ENCODE measurements at regions not wholly inside any gene's neighbourhood (a gene's known extent, or its start where the extent isn't known, plus 50 kb on each side); places are given as distances from the start of the nearest gene placed in this dataset.
A peak's percentile ranks its signal among the peaks of the same experiment; 100 is the strongest.

DNA sequence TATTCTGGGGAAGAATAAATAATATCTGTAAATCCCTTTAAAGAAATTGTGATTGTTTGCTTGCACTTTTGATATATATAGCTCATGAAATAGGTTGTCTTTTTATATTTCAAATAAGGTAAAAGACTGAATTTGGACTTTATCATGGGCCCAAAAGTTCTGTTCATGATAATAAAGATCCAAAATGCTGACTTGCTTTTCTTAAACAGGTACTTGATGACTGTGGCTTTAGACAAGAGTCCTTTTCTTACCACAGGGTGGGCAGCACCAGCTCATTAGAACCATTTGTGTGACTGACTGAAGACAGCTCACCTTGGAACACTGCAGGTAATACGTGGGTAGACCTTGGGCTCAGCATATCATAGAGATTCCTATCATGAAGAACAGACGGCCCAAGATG lies 432.6 kb downstream of the ETNK1 start:
- DNase-seq (ENCODE audit: extremely low read depth, low read depth, low spot score): no peak

DNA sequence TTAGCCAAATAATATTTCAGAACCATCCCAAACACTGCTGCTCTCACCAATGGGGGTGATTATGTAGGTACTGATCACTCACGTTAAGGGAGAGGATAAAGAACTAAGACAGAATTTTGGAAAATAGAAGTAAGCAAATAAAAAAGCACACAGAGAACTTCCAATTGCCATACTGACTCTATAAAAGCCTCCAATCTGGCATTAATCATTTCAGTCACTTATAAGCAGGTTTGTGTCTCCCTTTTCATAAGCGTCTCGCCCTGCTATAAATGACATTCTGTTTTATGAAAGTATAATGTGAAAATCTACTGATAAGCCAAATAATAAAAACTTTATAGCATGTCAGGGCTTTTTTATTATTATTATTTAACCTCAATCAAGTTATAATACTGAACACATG lies 435.2 kb downstream of the ETNK1 start:
- DNase-seq (ENCODE audit: extremely low read depth, low read depth, low spot score): no peak

DNA sequence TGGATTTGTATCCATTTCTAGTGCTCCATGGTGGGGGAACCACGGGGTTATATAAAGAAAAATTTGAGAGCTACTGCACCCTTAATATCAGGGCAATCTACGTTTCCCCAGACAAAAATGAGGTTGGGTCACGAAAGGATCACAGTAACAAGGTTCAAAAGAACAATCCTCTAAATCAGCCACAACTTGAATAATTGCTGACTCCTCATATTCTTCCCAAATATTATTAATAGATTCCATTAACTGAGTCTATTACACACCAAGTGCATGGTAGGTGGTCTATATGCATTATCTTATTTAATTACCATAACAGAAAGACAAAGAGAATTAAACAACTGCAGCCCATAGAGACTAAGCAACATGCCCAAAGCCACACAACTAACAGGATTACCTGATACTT lies 438.2 kb downstream of the ETNK1 start:
- no peak for DNase-seq (ENCODE audit: extremely low read depth, low read depth, low spot score)

DNA sequence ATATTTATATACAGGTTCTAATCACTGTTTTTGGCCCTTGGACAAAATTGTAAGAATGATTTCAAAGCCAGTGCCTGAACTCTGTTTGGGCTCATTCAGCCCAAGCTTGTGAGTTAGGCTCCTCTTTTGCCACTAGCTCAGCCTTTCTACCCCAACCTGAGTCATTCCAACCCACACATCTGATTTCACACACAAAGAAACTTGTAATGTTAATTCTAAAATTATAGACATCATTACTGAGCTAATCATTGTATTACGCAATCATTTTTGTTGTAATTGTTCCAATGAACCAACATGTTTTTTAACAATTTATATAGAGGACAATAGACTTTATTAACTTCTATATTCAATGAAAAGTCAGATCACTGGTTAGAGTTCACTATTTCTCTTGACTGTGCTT lies 441.1 kb downstream of the ETNK1 start:
- no peak for DNase-seq (ENCODE audit: extremely low read depth, low read depth, low spot score)

DNA sequence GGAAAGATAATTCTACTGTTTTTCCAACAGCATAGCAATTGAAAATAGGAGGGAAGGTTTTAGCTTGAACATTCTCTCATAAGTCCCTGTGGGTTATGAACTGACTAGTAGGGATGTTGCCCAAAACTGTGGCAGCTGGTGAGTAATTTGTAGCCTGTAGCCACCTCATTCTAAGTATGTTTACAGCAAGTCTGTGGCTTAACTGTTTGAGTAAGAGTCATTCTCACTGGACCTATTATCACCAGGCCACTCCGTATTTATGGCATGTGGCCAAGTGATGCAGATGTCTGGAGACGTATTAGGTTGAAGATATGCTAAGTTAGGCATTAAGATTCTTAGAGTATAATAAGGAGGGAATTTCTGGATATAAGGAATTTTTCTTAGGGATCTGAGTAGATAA lies 458.3 kb downstream of the ETNK1 start:
- peak; percentile 16 for DNase-seq (ENCODE audit: extremely low read depth, low read depth, low spot score)

DNA sequence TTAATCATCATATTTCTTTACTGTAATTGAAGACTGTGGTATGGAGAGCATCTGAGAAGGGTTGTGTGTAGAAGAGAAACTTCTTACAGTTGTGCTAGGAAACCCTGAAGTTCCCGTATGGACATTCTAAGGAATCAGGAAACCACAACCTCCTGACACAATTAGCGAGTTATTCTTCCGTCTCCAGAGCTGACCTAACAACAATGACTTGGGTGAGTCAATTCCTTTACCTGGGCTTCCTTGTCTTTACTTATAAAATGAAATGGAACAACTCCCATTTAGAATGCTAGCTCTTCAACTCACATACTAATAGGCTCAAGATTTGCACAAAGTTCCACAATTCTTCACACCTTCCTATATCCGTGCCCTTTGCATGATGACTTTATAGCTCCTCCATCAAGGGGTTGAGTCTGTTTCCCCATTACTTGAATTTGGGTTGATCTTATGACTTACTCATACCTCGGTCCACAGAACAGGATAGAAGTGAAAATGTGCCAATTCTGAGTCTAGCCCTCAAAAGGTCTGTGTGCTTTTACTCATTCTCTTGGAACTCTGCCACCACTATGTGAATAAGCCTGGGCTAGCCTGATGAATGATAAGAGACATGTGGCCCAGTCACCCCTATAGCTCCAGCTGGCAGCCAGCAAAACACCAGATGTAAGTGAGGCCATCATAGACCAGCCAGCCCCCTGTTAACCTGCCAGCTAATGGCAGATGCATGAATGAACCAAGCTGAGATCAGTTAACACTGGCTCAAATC lies 459.4 kb downstream of the ETNK1 start:
- peak; percentile 84 for DNase-seq (ENCODE audit: extremely low read depth, low read depth, low spot score)

DNA sequence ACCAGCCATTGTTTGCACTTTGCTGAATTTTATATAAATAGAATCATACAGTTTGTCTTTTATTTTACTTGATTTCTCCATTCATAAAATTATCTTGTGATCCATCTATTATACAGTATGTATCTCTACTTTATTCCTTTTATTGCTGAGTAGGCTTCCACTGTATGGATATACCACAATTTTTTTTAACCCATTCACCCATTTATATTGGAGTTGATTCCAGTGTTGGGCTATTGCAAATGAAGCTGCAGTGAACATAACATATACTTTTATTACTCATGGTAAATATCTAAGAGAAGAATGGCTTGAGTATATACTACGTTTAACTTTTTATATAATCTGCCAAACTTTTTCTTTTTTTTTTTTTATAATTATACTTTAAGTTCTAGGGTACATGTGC lies 463.6 kb downstream of the ETNK1 start:
- DNase-seq (ENCODE audit: extremely low read depth, low read depth, low spot score): no peak

DNA sequence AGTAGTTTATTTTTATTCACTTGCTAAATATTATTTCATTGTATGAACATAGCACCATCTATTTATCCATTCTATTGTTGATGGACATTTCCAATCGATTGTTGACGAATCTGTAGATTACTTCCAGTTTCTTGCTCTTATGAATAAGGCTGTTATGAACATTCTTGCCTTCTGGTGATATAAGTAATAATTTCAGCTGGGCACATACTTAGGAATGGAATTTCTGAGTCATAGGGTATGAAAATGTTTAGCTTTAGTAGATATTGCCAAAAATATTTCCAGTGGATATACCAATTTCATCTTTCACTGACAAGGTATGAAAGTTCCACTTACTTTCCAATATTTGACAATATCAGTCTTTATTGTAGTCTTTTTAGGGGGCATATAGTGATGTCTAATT lies 468.5 kb downstream of the ETNK1 start:
- no peak for DNase-seq (ENCODE audit: extremely low read depth, low read depth, low spot score)

DNA sequence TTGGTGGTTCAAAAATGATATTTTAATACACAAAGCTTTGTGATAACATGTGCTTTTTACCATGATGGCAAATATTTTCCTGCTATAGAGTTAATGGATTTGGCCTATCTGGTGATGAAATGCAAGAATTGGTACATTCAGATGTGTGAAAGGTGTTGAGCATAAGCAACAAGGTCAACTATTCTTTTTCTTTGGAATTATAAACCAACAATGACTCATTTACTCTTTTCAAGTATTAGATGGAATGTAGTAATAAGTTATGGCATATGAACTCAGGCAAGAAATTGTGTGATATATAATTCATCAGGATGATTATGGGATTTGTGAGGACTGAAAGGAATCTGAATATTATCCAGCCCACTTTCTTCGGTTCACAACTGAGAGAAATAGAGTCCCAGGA lies 471.4 kb downstream of the ETNK1 start:
- DNase-seq (ENCODE audit: extremely low read depth, low read depth, low spot score): no peak

DNA sequence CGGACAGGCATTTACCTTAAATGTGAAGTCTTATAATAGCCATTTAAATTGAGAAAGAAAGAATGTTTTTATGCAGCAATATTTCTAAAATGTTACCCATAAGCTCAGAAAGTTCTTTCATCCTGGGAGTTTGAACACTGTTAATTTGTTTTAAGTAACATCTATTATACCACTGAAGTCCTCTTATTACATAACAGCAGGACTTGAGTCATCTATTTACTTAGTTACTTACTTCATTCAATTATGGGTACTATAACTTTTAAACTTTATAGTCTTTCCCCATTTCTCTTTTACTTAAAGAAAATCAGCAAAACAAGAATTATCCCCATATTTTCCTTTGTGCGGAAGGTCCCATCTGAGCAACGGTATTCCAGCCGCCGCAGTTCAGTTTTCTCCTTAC lies 473.1 kb downstream of the ETNK1 start:
- no peak for DNase-seq (ENCODE audit: extremely low read depth, low read depth, low spot score)

DNA sequence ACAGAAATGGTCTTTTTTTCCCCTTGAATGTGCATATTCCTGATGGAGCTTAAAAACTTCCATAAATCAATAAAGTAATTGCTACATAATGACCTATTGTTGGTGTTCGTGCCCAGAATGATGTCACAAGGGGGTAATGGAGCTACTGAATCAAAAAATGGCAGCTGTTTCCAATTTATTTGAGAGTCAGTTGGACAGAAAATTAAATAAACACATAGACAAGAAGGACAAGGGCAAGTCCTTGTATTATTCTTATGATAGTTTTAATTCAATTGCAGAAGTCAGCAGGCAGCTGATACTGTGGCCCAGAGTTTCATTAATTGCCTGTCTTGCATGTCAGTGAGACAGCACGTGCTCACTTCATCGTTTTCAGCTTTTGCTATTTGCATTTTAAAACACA lies 473.5 kb downstream of the ETNK1 start:
- no peak for DNase-seq (ENCODE audit: extremely low read depth, low read depth, low spot score)

DNA sequence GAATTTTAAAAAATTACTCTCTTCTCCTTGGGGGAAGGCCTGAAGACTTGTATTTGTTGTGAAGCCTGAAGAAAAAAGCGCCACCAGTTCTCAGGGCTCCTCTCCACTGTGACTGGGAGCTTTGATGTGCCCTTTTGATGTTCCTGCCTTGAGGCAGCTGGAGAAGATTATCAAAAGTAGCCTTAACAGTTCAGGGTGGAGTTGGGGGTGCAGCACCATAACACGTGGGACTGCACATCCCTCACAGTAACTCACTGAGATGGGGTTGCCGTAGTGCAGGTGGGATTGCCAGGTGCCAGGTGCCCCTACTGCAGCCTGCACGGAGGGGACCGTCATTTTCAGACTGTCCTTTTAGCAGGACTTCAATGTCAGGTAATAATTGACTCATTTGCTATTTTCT lies 474.1 kb downstream of the ETNK1 start:
- DNase-seq (ENCODE audit: extremely low read depth, low read depth, low spot score): no peak

DNA sequence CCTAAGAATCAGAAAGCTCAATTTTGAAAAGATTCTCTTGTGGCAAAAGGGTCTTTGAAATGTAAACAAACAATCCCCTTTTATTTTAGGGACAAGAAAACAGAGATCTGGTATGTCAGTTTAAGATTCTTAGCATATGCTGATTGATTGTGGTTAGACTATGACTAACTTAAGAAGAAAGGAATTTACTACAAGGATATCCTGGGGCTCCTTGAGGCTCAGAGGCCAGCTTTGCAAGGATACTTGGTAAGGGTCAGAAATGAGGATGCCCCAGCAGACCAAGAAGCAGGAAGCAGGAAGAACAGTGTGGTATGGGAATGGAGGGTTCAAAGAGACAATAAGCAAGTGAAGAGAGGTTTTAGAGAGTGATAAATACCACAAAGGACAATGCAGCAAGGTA lies 474.6 kb downstream of the ETNK1 start:
- DNase-seq (ENCODE audit: extremely low read depth, low read depth, low spot score): no peak

DNA sequence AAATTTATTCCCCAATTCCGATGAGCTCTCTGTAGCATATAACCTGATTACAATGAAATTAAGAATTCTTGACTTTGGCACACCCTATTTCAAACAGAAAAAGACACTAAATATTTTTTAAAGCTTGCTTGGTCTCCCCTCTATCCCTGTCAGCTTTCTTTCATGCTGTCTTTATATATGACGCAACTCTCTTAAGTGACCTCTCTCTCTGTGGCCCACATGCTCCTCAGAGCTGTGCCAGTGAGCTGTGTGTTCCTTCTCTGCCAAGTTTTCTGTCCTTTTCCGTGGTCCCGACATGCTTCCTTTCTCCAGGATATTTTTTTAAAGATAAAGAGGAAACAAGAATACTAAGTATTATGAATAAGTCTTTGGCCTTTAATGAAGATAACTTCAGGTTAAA lies 484.0 kb downstream of the ETNK1 start:
- no peak for DNase-seq (ENCODE audit: extremely low read depth, low read depth, low spot score)

DNA sequence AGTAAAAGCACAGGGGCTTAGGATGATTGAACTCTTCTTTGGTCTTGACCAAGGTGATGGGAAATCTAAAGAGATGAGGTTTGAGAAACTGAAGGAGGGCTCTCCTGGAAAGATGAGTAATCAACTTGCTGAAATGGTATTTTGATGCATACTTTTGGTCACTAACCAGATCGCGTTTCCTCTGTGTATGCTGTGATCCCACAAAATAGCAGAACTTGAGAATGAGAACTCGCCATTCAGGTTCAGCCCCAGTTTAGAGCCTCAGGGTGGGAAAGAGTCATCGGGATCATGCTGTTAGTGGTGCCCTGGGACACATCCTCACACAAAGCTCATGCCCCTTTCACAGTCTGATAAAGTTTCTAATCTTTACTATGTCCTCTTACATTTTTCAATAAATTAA lies 488.8 kb downstream of the ETNK1 start:
- DNase-seq (ENCODE audit: extremely low read depth, low read depth, low spot score): no peak

DNA sequence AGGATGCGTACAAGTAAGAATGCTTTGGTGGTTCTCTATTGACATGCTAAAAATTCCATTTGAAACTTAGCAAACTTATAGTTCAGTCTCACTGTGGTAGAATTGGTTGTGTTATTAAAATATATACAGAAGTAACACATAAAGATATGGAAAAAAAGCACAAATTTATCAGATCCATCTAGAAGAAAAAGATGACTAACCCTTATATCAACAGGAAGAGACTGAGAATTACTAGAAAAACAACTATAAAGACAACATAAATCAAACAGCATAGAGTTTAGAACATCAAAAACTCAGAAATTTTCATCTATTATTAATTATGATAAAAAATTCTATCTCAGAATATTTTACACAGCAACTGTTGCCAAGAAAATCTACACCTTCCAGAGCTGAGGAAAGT lies 491.0 kb downstream of the ETNK1 start:
- no peak for DNase-seq (ENCODE audit: extremely low read depth, low read depth, low spot score)

DNA sequence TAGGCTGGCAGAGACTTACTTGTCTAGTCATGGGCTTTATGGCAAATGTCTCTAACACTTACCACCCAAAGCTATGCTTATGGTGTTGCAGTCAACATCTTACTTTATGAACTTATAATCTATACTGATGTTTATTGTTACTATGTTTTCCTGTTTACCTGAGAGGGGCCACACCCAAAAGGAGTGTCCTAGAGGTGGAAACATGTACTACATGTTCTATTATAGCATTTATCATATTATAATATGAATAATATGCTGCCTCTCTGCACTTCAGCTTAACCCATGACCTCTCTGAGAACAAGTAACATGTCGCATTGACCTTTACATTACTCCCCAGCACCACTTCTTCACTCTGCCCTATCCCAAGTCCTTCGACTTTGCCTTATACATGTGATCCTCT lies 501.8 kb downstream of the ETNK1 start:
- DNase-seq (ENCODE audit: extremely low read depth, low read depth, low spot score): no peak

DNA sequence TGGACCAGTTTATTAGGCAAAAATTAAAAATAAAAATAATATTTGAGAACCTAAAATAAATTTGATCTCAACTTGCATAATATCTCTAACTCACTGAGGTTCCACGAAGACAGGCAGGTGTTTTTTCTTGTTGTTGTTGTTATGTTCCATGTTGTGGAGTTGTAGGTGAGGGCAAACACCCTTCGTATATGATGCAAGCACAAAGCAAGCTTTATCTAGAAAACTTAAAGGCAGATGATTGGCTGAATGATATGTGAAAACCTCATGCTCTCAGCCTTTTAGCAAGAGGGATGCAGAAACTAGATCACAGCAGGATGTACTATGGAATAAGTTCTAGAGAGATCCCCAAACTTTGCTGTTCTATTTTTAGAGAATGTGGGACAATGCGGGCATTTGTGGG lies 502.7 kb downstream of the ETNK1 start:
- DNase-seq (ENCODE audit: extremely low read depth, low read depth, low spot score): no peak

DNA sequence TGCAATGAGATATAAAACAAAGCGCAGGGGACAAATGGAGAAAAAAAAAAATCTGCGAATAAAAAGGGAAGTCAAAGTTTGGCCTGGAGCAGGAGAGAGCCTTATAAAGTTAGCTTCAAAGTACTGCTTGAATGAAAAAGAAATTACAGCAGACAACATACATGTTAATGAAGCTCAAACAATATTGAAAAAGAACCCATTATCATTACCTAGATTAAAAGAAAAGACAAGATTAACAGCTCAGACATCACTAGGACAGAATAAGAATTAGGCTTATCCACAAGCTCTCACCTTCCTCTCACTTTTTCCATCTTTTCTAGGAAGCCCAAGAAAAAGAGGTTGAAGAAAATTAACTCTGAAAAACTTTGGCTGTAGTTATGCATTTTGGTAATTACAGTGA lies 503.5 kb downstream of the ETNK1 start:
- no peak for DNase-seq (ENCODE audit: extremely low read depth, low read depth, low spot score)

DNA sequence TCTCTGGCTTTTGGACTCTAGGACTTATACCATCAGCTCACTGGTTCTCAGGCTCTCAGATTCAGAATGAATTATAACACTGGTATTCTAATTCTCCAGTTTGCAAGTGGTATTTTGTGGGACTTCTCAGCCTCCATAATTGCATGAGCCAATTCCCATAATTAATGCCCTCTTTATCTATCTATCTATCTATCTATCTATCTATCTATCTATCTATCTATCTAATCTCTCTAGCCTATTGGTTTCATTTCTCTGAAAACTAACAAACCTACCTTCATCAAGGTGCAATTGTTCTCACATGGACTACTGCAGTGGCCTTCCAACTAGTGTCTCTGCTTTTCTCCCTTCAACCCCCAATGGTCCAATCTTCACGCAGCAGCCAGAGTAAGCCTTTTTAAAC lies 507.4 kb downstream of the ETNK1 start:
- no peak for DNase-seq (ENCODE audit: extremely low read depth, low read depth, low spot score)

DNA sequence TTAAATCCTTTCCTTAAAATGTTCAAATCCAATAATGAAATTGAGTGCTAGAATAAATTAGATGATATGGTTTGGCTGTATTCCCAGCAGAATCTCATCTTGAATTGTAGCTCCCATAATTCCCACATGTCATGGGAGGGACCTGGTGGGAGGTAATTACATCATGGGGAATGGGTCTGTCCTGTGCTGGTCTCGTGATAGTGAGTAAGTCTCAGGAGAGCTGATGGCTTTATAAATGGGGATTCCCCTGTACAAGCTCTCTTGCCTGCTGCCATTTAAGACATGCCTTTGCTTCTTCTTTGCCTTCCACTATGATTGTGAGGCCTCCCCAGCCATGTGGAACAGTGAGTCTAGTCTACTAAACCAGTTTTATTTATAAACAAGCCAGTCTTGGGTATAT lies 508.5 kb downstream of the ETNK1 start:
- no peak for DNase-seq (ENCODE audit: extremely low read depth, low read depth, low spot score)

DNA sequence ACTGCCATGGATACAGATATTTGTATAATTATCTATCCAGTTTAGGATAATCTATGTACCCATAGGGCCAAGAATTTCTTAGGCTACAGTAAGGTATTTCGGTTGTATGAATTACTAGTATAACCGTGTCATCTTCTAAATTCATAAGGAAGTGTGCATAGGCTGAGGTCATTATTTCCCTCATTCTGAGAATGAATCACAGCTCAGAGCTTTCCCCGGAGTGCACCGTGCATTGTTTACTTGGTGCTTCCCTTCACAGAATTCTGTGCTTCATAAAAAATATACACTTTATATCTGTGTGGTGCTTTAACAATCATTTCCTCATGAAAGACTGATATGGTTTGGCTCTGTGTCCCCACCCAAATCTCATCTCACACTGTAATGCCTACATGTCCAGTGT lies 514.1 kb downstream of the ETNK1 start:
- DNase-seq (ENCODE audit: extremely low read depth, low read depth, low spot score): peak; percentile 7

DNA sequence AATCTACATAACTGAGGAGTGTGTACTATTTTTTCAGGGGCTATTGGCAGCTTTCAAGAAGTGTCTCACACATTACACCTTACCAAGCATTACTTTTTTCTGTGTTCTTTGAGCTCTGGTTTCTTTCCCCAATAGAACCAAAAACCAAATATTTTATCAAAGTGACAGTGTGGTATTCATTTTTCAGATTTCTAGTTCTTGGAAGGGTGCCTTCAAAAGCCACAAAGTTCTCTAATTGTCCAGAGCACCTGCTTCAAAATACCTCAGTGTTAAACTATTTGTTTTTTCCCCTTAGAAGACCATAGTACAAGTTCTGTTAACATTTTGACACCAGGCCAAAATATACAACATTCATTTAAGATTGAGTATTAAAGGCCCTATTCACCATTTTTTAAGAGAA lies 515.7 kb downstream of the ETNK1 start:
- DNase-seq (ENCODE audit: extremely low read depth, low read depth, low spot score): no peak

Measured in glomerular endothelial cell (primary cell).